GM18870 (cell line): ENCODE measurements at regions not wholly inside any gene's neighbourhood (a gene's known extent, or its start where the extent isn't known, plus 50 kb on each side); places are given as distances from the start of the nearest gene placed in this dataset.

Experiments
- ATAC-seq: cut with Tn5 transposase; IDR thresholded peaks from one replicate; pipeline ENCODE4 v1.9.1; 2021; ENCODE audit warnings: moderate library complexity; ENCODE audit not compliant: unreplicated experiment

- no peak for ATAC-seq
Measured at GRCh38 chr21:19565587-19565986, 1162.0 kb upstream of the TMPRSS15 start.

- no peak for ATAC-seq
Measured at GRCh38 chr21:19566975-19567374, 1163.4 kb upstream of the TMPRSS15 start.

- no peak for ATAC-seq
Measured at GRCh38 chr21:19577381-19577780, 1173.8 kb upstream of the TMPRSS15 start.

GRCh38 chr21:19590044-19590443 is 1186.5 kb upstream of the TMPRSS15 start:
- ATAC-seq: no peak

GRCh38 chr21:19603011-19603593 is 1199.5 kb upstream of the TMPRSS15 start:
- no peak for ATAC-seq

GRCh38 chr21:19608101-19608621 is 1204.6 kb upstream of the TMPRSS15 start:
- ATAC-seq: no peak

- no peak for ATAC-seq
Measured at GRCh38 chr21:19609611-19610010, 1206.0 kb upstream of the TMPRSS15 start.

GRCh38 chr21:19621837-19622496 is 1218.4 kb upstream of the TMPRSS15 start:
- no peak for ATAC-seq

- no peak for ATAC-seq
Measured at GRCh38 chr21:19640964-19641363, 1237.4 kb upstream of the TMPRSS15 start.

- ATAC-seq: no peak
Measured at GRCh38 chr21:19648391-19648790, 1244.8 kb upstream of the TMPRSS15 start.

- no peak for ATAC-seq
Measured at GRCh38 chr21:19683492-19683891, 1279.9 kb upstream of the TMPRSS15 start.

GRCh38 chr21:19684328-19684727 is 1280.7 kb upstream of the TMPRSS15 start:
- no peak for ATAC-seq

- no peak for ATAC-seq
Measured at GRCh38 chr21:19692231-19692630, 1288.6 kb upstream of the TMPRSS15 start.

- ATAC-seq: no peak
Measured at GRCh38 chr21:19695796-19696195, 1292.2 kb upstream of the TMPRSS15 start.

GRCh38 chr21:19700476-19700875 is 1296.9 kb upstream of the TMPRSS15 start:
- ATAC-seq: no peak

GRCh38 chr21:19702726-19703125 is 1295.5 kb upstream of the NCAM2 start:
- ATAC-seq: no peak

GRCh38 chr21:19704832-19705231 is 1293.4 kb upstream of the NCAM2 start:
- ATAC-seq: no peak

GRCh38 chr21:19712441-19712840 is 1285.8 kb upstream of the NCAM2 start:
- no peak for ATAC-seq

GRCh38 chr21:19713313-19713712 is 1284.9 kb upstream of the NCAM2 start:
- ATAC-seq: no peak

- no peak for ATAC-seq
Measured at GRCh38 chr21:19724081-19724480, 1274.1 kb upstream of the NCAM2 start.

GRCh38 chr21:19731251-19731650 is 1267.0 kb upstream of the NCAM2 start:
- no peak for ATAC-seq

- no peak for ATAC-seq
Measured at GRCh38 chr21:19759836-19760235, 1238.4 kb upstream of the NCAM2 start.

GRCh38 chr21:19767546-19767945 is 1230.7 kb upstream of the NCAM2 start:
- ATAC-seq: no peak
